ENCODE measurements at regions not wholly inside any gene's neighbourhood (a gene's known extent, or its start where the extent isn't known, plus 50 kb on each side); places are given as distances from the start of the nearest gene placed in this dataset.

DNA sequence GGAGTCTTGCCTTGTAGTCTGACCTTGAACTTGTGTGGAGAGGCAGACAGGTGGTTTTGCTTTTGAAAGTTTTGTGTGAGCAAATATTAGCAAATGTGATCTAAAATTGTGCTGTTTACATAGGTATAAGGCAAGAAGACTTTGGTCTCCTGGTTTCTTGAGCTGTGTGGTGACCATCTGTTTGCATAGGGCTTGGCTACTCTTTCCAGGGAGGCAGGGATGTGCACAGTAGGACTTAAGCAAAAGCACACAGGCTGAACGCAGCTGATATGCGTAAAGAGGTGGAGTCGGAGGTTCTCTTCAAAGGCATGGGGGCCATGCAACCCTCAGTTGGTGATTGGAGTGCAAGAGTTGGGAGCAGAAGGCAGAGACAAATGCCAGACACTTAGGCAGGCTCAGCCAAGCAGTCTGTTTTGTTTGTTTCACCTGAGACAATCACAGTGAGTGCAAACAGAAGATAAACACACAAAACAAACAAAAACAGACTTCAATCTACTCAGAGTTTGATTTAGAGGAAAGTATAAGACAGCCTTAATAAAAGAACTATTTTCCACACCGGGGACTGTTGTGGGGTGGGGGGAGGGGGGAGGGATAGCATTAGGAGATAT is 744.2 kb downstream of the MTRR start:
- no peak overlapping the region for H3K4me2 ChIP-seq (ENCODE audit: low read length)
- H3K4me3 ChIP-seq (ENCODE audit: low read length): no peak overlapping the region
- H3K36me3 ChIP-seq (ENCODE audit: control insufficient read depth, low read length): no peaks in the 10 kb centered on the region
- H3K27me3 ChIP-seq (ENCODE audit: control insufficient read depth, low read length): no peaks in the 10 kb centered on the region
- H4K20me1 ChIP-seq (ENCODE audit: control insufficient read depth, insufficient read depth, low read depth, low read length): no peaks in the 10 kb centered on the region
- H3K9me3 ChIP-seq (ENCODE audit: control insufficient read depth, insufficient read depth, low read length): no peaks in the 10 kb centered on the region; the same call in 1 of the 2 replicates
- H3F3A ChIP-seq (ENCODE audit: control insufficient read depth, insufficient read depth): no peaks in the 10 kb centered on the region
- no peak overlapping the region for H3K27ac ChIP-seq (ENCODE audit: low read depth, low read length)
- no peaks in the 10 kb centered on the region for H3K4me1 ChIP-seq (ENCODE audit: control insufficient read depth, low read length)
- TF ChIP-seq EZH2phosphoT487 (IDR thresholded peaks at IDR 0.05; ENCODE audit: borderline replicate concordance, low read length): no peak
- TF ChIP-seq, protein P1, sequence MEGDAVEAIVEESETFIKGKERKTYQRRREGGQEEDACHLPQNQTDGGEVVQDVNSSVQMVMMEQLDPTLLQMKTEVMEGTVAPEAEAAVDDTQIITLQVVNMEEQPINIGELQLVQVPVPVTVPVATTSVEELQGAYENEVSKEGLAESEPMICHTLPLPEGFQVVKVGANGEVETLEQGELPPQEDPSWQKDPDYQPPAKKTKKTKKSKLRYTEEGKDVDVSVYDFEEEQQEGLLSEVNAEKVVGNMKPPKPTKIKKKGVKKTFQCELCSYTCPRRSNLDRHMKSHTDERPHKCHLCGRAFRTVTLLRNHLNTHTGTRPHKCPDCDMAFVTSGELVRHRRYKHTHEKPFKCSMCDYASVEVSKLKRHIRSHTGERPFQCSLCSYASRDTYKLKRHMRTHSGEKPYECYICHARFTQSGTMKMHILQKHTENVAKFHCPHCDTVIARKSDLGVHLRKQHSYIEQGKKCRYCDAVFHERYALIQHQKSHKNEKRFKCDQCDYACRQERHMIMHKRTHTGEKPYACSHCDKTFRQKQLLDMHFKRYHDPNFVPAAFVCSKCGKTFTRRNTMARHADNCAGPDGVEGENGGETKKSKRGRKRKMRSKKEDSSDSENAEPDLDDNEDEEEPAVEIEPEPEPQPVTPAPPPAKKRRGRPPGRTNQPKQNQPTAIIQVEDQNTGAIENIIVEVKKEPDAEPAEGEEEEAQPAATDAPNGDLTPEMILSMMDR (IDR thresholded peaks at IDR 0.05; ENCODE audit: low read depth, low read length, poor library complexity, severe bottlenecking): no peak
- H3K79me2 ChIP-seq (ENCODE audit: control insufficient read depth, low read length): no peaks in the 10 kb centered on the region
- no peaks in the 10 kb centered on the region for H3K9me2 ChIP-seq (replicated peaks; ENCODE audit: control insufficient read depth, low read length)

DNA sequence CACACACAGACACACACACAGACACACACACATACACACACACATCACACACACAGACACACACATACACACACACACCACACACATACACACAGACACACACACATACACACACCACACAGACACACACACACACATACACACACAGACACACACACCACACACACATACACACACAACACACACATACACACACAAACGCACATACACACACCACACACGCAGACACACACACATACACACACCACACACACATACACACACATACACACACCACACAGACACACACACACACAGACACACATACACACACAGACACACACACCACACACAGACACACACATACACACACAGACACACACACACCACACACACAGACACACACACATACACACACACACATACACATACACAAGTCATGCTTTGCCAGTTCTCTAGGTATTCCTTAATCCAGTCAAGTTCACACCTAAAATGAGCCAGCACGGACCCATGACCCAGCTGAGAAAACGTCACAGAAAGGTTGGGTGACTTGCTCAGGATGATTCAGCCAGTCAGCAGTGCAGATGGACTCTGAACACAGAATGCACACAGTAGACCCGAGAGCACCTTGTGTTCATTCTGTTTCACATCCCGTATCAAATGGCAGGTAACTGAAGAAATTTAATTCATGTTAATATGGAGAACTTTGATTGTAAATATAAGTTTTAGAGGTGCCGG is 746.4 kb downstream of the MTRR start:
- no peaks in the 10 kb centered on the region for H3K9me2 ChIP-seq (replicated peaks; ENCODE audit: control insufficient read depth, low read length)
- TF ChIP-seq, protein P1 (IDR thresholded peaks at IDR 0.05; ENCODE audit: low read depth, low read length, poor library complexity, severe bottlenecking): no peak
- TF ChIP-seq EZH2phosphoT487 (IDR thresholded peaks at IDR 0.05; ENCODE audit: borderline replicate concordance, low read length): no peak
- H3K36me3 ChIP-seq (ENCODE audit: control insufficient read depth, low read length): no peaks in the 10 kb centered on the region
- H3F3A ChIP-seq (ENCODE audit: control insufficient read depth, insufficient read depth): no peaks in the 10 kb centered on the region
- no peak overlapping the region for H3K4me3 ChIP-seq (ENCODE audit: low read length)
- H3K4me2 ChIP-seq (ENCODE audit: low read length): no peak overlapping the region
- H3K4me1 ChIP-seq (ENCODE audit: control insufficient read depth, low read length): no peaks in the 10 kb centered on the region
- no peaks in the 10 kb centered on the region for H4K20me1 ChIP-seq (ENCODE audit: control insufficient read depth, insufficient read depth, low read depth, low read length)
- no peaks in the 10 kb centered on the region for H3K79me2 ChIP-seq (ENCODE audit: control insufficient read depth, low read length)
- H3K27me3 ChIP-seq (ENCODE audit: control insufficient read depth, low read length): no peaks in the 10 kb centered on the region
- H3K27ac ChIP-seq (ENCODE audit: low read depth, low read length): no peak overlapping the region
- H3K9me3 ChIP-seq (ENCODE audit: control insufficient read depth, insufficient read depth, low read length): no peaks in the 10 kb centered on the region; the same call in 1 of the 2 replicates

- H3K4me2 ChIP-seq (ENCODE audit: low read length): no peak overlapping the region
- TF ChIP-seq, protein P1 (IDR thresholded peaks at IDR 0.05; ENCODE audit: low read depth, low read length, poor library complexity, severe bottlenecking): no peak
- TF ChIP-seq EZH2phosphoT487 (IDR thresholded peaks at IDR 0.05; ENCODE audit: borderline replicate concordance, low read length): no peak
- H3K9me2 ChIP-seq (replicated peaks; ENCODE audit: control insufficient read depth, low read length): no peaks in the 10 kb centered on the region
- H3F3A ChIP-seq (ENCODE audit: control insufficient read depth, insufficient read depth): no peaks in the 10 kb centered on the region
- no peaks in the 10 kb centered on the region for H4K20me1 ChIP-seq (ENCODE audit: control insufficient read depth, insufficient read depth, low read depth, low read length)
- H3K36me3 ChIP-seq (ENCODE audit: control insufficient read depth, low read length): no peaks in the 10 kb centered on the region
- no peak overlapping the region for H3K27ac ChIP-seq (ENCODE audit: low read depth, low read length)
- H3K4me3 ChIP-seq (ENCODE audit: low read length): no peak overlapping the region
- H3K27me3 ChIP-seq (ENCODE audit: control insufficient read depth, low read length): no peaks in the 10 kb centered on the region
- no peaks in the 10 kb centered on the region for H3K9me3 ChIP-seq (ENCODE audit: control insufficient read depth, insufficient read depth, low read length)
- H3K4me1 ChIP-seq (ENCODE audit: control insufficient read depth, low read length): no peaks in the 10 kb centered on the region
- H3K79me2 ChIP-seq (ENCODE audit: control insufficient read depth, low read length): no peaks in the 10 kb centered on the region
Measured at GRCh38 chr5:8628521-8628920, 759.6 kb downstream of the MTRR start.
